ENCODE measurements at regions not wholly inside any gene's neighbourhood (a gene's known extent, or its start where the extent isn't known, plus 50 kb on each side); places are given as distances from the start of the nearest gene placed in this dataset.

- TF ChIP-seq HCFC1 (IDR thresholded peaks at IDR 0.05; ENCODE audit: low read depth, low read length): peak; percentile 18; the same call in 1 of the 2 replicates
- no peak for TF ChIP-seq ZNF445 (CRISPR knock-in tag; IDR thresholded peaks at IDR 0.05; ENCODE audit: low read depth)
- TF ChIP-seq DACH1 (IDR thresholded peaks at IDR 0.05; ENCODE audit: partially characterized antibody): peak; percentile 25
- no peak for TF ChIP-seq ZNF274 (IDR thresholded peaks at IDR 0.05; ENCODE audit: borderline replicate concordance, low read depth, low read length)
- no peak for TF ChIP-seq CSDE1 (IDR thresholded peaks at IDR 0.05)
- peak; percentile 51; the same call in 1 of the 2 replicates for TF ChIP-seq RB1 (IDR thresholded peaks at IDR 0.05; ENCODE audit: low read depth)
- TF ChIP-seq LEF1 (IDR thresholded peaks at IDR 0.05): no peak
- no peak for TF ChIP-seq PRPF4 (IDR thresholded peaks at IDR 0.05; ENCODE audit: insufficient read depth, low read depth, low read length, poor library complexity, severe bottlenecking)
- peak; percentile 80 for TF ChIP-seq CTCFL (IDR thresholded peaks at IDR 0.05; ENCODE audit: borderline replicate concordance, insufficient read depth, low read depth, low read length, poor library complexity, severe bottlenecking)
- no peak for TF ChIP-seq ATF2 (CRISPR knock-in tag; IDR thresholded peaks at IDR 0.05)
- TF ChIP-seq, protein P1, sequence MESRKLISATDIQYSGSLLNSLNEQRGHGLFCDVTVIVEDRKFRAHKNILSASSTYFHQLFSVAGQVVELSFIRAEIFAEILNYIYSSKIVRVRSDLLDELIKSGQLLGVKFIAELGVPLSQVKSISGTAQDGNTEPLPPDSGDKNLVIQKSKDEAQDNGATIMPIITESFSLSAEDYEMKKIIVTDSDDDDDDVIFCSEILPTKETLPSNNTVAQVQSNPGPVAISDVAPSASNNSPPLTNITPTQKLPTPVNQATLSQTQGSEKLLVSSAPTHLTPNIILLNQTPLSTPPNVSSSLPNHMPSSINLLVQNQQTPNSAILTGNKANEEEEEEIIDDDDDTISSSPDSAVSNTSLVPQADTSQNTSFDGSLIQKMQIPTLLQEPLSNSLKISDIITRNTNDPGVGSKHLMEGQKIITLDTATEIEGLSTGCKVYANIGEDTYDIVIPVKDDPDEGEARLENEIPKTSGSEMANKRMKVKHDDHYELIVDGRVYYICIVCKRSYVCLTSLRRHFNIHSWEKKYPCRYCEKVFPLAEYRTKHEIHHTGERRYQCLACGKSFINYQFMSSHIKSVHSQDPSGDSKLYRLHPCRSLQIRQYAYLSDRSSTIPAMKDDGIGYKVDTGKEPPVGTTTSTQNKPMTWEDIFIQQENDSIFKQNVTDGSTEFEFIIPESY (CRISPR knock-in tag; IDR thresholded peaks at IDR 0.05): no peak
- TF ChIP-seq, protein P2, sequence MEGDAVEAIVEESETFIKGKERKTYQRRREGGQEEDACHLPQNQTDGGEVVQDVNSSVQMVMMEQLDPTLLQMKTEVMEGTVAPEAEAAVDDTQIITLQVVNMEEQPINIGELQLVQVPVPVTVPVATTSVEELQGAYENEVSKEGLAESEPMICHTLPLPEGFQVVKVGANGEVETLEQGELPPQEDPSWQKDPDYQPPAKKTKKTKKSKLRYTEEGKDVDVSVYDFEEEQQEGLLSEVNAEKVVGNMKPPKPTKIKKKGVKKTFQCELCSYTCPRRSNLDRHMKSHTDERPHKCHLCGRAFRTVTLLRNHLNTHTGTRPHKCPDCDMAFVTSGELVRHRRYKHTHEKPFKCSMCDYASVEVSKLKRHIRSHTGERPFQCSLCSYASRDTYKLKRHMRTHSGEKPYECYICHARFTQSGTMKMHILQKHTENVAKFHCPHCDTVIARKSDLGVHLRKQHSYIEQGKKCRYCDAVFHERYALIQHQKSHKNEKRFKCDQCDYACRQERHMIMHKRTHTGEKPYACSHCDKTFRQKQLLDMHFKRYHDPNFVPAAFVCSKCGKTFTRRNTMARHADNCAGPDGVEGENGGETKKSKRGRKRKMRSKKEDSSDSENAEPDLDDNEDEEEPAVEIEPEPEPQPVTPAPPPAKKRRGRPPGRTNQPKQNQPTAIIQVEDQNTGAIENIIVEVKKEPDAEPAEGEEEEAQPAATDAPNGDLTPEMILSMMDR (IDR thresholded peaks at IDR 0.05 in 2 of 3, conservative IDR thresholded peaks at IDR 0.05 in 1 of 3; ENCODE audit: insufficient read depth in 2 of 3, low read depth in 1 of 3, low read length in 3 of 3): peak in 1 of 3 experiments; percentile 91; a peak in 2 of 6 replicates
- TF ChIP-seq ZNF655 (CRISPR knock-in tag; IDR thresholded peaks at IDR 0.05): no peak
- TF ChIP-seq, protein P3, sequence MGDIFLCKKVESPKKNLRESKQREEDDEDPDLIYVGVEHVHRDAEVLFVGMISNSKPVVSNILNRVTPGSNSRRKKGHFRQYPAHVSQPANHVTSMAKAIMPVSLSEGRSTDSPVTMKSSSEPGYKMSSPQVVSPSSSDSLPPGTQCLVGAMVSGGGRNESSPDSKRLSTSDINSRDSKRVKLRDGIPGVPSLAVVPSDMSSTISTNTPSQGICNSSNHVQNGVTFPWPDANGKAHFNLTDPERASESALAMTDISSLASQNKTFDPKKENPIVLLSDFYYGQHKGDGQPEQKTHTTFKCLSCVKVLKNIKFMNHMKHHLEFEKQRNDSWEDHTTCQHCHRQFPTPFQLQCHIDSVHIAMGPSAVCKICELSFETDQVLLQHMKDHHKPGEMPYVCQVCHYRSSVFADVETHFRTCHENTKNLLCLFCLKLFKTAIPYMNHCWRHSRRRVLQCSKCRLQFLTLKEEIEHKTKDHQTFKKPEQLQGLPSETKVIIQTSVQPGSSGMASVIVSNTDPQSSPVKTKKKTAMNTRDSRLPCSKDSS (IDR thresholded peaks at IDR 0.05; ENCODE audit: low read depth, partially characterized antibody): no peak
- no peak for TF ChIP-seq POLR3G (IDR thresholded peaks at IDR 0.05; ENCODE audit: extremely low read depth, insufficient read length, insufficient replicate concordance)
- no peak for TF ChIP-seq ARID3B (CRISPR knock-in tag; IDR thresholded peaks at IDR 0.05; ENCODE audit: borderline replicate concordance)
These were observed 480.2 kb upstream of the MIR17HG start (continued) for GRCh38 chr13:90867336-90867683.

All from K562 (cell line).